HFFc6 (cell line): ENCODE measurements at regions not wholly inside any gene's neighbourhood (a gene's known extent, or its start where the extent isn't known, plus 50 kb on each side); places are given as distances from the start of the nearest gene placed in this dataset.

Experiments used
- DNase-seq: peaks from one replicate; pipeline ENCODE4 v3.0.0-alpha.2; 2018
- H3K27ac Mint-ChIP-seq: 2 replicates; pipeline ENCODE4 v1.8.0; 2020; ENCODE audit warnings: mild to moderate bottlenecking, mixed read lengths
- H3K27me3 Mint-ChIP-seq: 2 replicates; pipeline ENCODE4 v1.8.0; 2021; ENCODE audit warnings: mild to moderate bottlenecking, moderate library complexity, mixed read lengths; ENCODE audit not compliant: insufficient read depth
- H3K36me3 Mint-ChIP-seq: 2 replicates; pipeline ENCODE4 v1.8.0; 2021; ENCODE audit warnings: low read depth, mixed read lengths
- H3K4me1 Mint-ChIP-seq: 2 replicates; pipeline ENCODE4 v1.8.0; 2020; ENCODE audit warnings: low read depth, mixed read lengths
- H3K4me3 Mint-ChIP-seq: 2 replicates; pipeline ENCODE4 v1.8.0; 2020; ENCODE audit warnings: mild to moderate bottlenecking, moderate library complexity, mixed read lengths
- H3K9me3 Mint-ChIP-seq: 2 replicates; pipeline ENCODE4 v1.8.0; 2020; ENCODE audit warnings: mild to moderate bottlenecking, mixed read lengths
- TF ChIP-seq, protein P1 (sequence below): fragments of 200-600 bp; sonication (generic); IDR thresholded peaks from 2 replicates; pipeline ENCODE4 v1.5.0; 2021; ENCODE audit warnings: antibody characterized with exemption, mild to moderate bottlenecking

DNA sequence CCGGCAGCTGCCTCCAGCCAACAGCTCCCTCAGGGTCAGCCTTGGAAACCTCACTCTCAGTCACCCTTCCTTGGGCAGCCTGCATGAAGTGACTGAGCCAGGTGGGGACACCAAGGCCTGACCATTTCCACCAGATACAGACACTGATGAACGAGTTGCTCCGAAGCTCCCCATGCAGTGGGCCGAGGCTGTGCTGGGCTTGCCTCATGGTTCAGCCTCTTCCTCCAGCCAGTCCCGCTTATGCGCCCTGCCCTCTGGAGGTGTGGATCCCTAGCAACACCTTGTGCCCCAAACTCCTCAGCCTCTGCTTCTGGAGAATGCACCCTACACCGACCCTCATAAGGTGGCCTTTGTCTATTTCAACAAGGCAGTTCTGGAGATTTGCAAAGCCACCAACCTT lies 236.0 kb downstream of the RRAGC start:
- TF ChIP-seq, protein P1, sequence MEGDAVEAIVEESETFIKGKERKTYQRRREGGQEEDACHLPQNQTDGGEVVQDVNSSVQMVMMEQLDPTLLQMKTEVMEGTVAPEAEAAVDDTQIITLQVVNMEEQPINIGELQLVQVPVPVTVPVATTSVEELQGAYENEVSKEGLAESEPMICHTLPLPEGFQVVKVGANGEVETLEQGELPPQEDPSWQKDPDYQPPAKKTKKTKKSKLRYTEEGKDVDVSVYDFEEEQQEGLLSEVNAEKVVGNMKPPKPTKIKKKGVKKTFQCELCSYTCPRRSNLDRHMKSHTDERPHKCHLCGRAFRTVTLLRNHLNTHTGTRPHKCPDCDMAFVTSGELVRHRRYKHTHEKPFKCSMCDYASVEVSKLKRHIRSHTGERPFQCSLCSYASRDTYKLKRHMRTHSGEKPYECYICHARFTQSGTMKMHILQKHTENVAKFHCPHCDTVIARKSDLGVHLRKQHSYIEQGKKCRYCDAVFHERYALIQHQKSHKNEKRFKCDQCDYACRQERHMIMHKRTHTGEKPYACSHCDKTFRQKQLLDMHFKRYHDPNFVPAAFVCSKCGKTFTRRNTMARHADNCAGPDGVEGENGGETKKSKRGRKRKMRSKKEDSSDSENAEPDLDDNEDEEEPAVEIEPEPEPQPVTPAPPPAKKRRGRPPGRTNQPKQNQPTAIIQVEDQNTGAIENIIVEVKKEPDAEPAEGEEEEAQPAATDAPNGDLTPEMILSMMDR, result no peak
- H3K27ac Mint-ChIP-seq, result no peak overlapping the region
- no peak overlapping the region for H3K4me3 Mint-ChIP-seq
- peaks cover 3% of the 10 kb centered on the region; the same call in 1 of the 2 replicates for H3K27me3 Mint-ChIP-seq
- H3K9me3 Mint-ChIP-seq, result peaks cover 15% of the 10 kb centered on the region
- H3K36me3 Mint-ChIP-seq, result no peaks in the 10 kb centered on the region
- H3K4me1 Mint-ChIP-seq, result no peaks in the 10 kb centered on the region
- DNase-seq, result no peak

DNA sequence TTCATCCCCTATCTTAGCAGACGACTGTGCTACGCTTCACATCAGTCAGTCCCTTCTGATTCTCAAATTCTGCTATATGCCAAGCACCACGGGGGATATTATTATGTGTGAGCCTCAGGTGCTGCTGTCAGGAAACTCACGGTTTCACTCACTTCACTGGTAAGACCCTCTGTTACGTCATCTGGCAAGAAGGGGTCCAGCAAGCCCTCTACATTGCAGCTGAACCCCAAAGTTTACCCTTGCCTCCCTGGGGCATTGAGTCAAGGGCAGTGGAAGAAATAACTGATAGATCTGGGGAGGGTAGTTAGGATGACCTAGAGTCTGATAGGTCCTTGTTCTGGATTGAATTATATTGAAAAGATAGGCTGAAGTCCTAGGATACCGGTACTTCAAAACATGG lies 237.4 kb downstream of the RRAGC start:
- no peak for DNase-seq
- Mint-ChIP-seq H3K27me3 (peaks cover 4% of the 10 kb centered on the region; the same call in 1 of the 2 replicates), H3K36me3 (no peaks in the 10 kb centered on the region), H3K4me3 (no peak overlapping the region), H3K4me1 (no peaks in the 10 kb centered on the region), H3K9me3 (peaks cover 17% of the 10 kb centered on the region), H3K27ac (no peak overlapping the region)
- TF ChIP-seq, protein P1, result no peak

- peaks cover 12% of the 10 kb centered on the region for H3K9me3 Mint-ChIP-seq
- no peak for DNase-seq
- no peak overlapping the region for H3K27ac Mint-ChIP-seq
- H3K4me3 Mint-ChIP-seq, result no peak overlapping the region
- TF ChIP-seq, protein P1, result no peak
- H3K4me1 Mint-ChIP-seq, result no peaks in the 10 kb centered on the region
- peaks cover 3% of the 10 kb centered on the region; the same call in 1 of the 2 replicates for H3K27me3 Mint-ChIP-seq
- no peaks in the 10 kb centered on the region for H3K36me3 Mint-ChIP-seq
Observed at GRCh38 chr1:38616846-38617245, 242.7 kb downstream of the RRAGC start.

GRCh38 chr1:38615680-38616079 lies 243.9 kb downstream of the RRAGC start:
- Mint-ChIP-seq H3K4me3 (no peak overlapping the region), H3K27me3 (peaks cover 1% of the 10 kb centered on the region; the same call in 1 of the 2 replicates), H3K9me3 (peaks cover 12% of the 10 kb centered on the region), H3K4me1 (no peaks in the 10 kb centered on the region), H3K27ac (no peak overlapping the region), H3K36me3 (no peaks in the 10 kb centered on the region)
- DNase-seq, result no peak
- TF ChIP-seq, protein P1, result 0 out of 2 replicates have a peak, but pooled peaks have one; percentile 19

DNA sequence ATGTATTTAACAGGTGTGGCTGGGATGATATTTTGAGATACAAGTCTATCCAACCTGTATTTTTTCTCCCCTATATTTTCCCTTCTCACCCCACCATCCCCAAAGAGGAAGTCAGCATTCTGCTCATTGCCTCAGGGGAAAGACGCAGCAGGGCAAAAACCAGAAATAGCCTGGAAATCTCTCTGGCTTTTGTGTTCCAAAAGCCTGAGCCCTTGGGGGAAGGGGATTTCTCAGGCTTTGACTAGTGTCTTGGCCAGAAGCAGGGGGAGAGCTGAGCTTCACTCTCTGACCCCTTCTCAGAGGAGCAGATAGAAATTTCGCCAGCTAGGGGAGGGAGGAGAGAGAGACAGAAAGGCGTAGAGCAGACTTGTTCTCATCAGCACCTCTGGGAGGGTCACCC lies 244.7 kb downstream of the RRAGC start:
- H3K9me3 Mint-ChIP-seq, result peaks cover 15% of the 10 kb centered on the region

More for the DNA sequence above, 244.7 kb downstream of the RRAGC start:
- no peaks in the 10 kb centered on the region for H3K36me3 Mint-ChIP-seq
- DNase-seq, result no peak
- H3K4me3 Mint-ChIP-seq, result no peak overlapping the region
- TF ChIP-seq, protein P1, result no peak
- peaks cover 1% of the 10 kb centered on the region; the same call in 1 of the 2 replicates for H3K27me3 Mint-ChIP-seq
- H3K4me1 Mint-ChIP-seq, result no peaks in the 10 kb centered on the region
- H3K27ac Mint-ChIP-seq, result no peak overlapping the region
